ENCODE measurements at regions not wholly inside any gene's neighbourhood (a gene's known extent, or its start where the extent isn't known, plus 50 kb on each side); places are given as distances from the start of the nearest gene placed in this dataset.
"Not testable (repeated sequence)": the region's sequence is repeated elsewhere in the genome, so short reads cannot be mapped to it uniquely, and the experiment has no call there.

DNA sequence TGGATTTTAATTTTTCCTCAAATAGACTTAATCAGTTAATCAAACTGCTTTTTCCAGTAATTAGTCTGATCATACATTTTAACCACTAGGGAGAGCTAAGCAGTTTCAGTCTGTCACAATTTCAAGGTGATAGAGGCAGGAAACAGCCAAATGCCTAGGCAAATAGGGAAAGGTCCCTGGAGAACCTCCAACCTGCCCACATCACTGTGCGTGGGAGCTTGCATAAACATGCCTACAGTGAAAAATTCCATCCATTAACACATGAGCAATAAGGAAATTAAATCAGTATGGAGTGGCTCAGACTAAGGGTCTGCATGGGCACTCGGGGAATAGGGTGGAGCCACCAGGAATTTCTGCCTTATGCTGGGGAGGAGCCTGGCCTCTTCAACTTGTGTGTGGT lies 74.6 kb downstream of the AASDHPPT start:
- peak; percentile 3 for DNase-seq

DNA sequence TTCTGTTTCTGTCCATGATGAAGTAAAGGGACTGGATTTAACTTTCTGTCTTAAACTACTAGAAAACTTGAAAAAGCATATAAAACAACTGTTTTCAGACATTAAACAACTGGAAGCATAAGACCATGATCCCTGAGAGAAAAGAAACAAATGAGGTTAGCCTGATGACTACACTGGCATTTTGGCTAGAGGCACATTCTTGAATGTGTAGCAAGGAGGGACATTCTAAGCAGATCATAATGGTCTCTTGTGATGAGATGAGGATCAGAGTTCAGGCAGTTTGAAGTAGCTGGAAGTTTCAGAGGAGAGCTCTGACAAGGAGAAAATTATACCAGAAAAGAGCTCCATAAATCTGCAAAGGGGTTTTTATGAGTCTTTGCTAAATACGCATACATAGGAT lies 75.4 kb downstream of the AASDHPPT start:
- no peak for DNase-seq

DNA sequence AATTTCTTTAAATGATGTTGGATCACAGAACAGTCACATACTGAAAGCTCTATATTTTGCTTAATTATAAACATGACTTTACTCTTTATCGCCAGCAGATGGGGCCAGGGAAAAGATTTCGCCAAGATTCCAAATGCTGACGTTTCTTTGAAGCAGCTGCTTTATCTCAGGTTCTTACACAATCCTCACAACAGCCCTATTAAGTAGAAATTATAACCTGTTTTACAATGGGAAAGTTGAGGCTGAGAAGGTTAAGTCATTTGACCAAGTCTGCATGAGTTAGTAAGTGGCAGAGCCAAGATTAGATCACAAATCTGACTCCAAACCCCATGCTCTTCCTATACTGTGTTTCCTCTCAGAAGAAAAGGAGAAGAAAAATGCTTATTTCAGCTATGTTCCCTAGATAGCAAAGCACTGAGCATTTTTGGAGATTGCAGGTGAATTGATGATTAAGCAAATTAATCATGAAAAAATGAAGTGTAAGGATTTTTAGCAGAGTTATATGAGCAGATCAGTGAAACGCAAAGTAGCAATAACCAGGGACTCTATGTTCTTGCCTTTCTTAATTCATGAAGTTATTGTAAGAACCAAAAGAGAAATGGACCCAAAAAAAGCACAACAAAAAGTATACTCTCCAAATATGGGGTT lies 79.0 kb downstream of the AASDHPPT start:
- peak; percentile 64 for DNase-seq

DNA sequence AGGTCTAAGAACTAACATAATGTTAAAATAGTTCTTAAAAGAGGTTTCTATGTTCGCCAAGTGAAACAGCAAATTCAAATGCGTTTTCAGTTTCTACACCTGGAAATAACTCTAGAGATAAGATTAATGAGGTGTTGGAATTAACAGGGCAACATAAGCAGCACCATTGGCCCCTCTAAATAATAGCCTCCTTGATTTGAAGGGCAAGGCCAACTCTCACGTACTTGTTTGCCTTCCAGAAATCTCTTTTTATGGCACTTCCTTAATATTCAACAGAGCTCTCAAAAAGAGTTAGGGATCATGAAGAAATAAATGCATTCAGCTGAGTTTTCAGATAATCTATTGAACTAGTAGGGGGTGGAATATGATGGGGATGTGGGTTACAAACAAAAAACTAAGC lies 80.9 kb downstream of the AASDHPPT start:
- no peak for DNase-seq

DNA sequence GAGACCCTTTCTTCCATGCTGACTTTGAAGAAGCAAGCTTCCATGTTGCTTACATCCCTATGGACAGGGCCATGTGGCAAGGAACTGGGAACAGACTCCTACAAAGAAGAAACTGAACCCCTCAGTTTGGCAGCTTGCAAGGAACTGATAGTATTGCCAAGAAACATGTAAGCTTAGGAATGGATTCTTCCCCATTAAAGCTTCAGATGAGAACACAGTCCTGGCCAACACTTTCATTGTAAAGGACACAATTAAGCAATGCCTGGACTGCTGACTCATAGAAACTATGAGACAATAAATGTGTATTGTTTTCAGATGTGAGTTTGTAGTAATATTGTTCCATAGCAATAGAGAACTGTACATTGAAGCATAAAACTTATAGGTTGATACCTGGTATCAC lies 82.4 kb downstream of the AASDHPPT start:
- DNase-seq: no peak

DNA sequence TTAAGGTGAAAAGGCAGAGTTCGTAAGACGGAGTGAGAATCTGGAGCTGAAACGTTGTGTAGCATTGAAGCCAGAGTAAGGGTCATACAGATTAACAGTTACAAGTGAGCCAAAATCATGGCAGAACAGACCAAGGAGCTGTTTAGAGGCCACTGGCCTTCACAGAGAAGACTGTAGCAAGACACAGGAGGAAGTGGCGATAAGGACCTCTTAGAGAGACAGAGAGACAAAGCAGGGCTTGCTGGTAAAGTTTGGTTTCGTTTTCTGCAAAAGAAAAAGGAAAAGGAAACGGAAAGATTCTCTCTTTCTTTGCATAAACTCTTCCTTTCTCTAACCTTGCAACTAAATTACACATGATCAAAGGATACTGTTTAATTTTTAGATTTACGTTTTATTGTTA lies 83.0 kb downstream of the AASDHPPT start:
- DNase-seq: no peak

DNA sequence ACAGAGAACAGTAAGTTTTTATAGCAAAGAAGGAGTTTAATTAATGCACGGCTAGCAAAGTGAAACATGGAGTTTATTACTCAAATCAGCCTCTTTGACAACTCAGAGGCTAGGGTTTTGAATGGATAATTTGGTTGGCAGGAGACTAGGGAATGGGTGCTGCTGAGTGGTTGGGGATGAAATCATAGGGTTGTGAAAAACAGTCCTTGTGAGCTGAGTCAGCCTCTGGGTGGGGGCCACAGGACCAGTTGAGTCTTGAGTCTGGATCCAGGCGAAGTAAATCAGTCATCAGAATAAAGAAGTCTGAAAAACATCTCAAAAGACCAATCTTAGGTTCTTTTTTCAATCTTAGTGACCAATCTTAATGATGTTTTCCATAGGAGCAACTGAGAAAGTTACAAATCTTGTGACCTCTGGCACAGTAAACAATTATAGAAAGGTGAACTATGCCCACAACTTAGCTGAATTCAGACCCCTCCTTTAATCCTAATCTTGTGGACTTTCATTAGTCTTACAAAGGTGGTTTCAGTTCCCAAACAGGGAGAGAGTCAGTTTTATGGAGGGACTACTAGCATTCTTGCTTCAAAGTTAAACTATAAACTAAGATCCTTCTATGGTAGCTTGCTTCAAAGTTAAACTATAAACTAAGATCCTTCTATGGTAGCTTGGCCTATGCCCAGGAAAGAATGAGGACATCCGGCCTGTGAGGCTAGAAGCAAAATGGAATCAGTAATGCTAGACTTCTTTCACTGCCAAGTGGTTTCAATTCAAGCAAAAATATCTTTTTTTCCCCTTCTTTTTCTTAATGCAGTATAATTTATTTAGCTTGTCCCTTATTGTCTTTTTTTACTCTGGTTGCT lies 84.5 kb downstream of the AASDHPPT start:
- no peak for DNase-seq

DNA sequence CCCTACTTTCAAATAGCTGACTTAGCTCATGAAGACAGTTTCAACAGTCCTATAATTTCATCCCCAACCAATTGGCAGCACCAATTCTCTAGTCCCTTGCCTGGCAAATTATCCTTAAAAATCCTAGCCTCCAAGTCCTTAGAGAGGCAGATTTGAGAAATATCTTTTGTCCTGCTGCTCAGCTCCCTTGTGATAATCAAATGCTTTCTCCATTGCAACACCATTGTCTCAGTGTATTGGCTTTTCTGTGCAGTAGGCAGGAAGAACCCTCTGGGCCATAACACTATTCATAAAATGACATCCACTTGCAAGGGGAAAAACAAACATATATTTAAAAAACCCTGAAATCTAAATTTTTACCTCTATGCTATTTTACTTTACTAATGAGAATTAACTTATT lies 89.6 kb downstream of the AASDHPPT start:
- no peak for DNase-seq

DNA sequence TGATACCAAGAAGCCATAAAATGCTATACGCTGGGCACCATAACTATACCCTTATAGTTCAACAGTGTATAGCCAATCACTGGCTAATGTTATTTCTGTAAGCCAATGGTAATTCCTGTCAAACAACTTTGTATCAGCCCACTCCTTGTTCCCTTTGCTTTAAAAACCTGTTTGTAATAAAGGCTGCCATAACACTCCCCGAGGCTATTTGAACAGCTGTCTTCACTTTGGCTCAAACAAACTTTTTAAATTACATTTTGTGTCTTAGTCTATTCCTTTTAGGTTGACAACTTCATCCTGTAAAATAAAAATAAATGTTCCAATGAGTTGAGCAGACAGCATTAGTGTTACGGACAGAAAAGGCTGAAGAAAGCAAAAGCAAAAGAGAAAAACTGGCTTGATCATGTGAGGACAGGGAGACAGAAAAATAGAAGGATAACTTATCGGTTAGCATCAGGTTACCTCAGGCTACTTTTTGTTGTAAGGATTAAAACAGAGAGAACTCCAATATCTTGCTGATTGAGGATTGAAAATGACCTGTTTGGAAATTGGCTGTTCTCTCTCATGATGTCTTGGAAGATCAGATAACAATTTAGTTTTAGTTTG lies 95.0 kb downstream of the AASDHPPT start:
- DNase-seq: no peak

DNA sequence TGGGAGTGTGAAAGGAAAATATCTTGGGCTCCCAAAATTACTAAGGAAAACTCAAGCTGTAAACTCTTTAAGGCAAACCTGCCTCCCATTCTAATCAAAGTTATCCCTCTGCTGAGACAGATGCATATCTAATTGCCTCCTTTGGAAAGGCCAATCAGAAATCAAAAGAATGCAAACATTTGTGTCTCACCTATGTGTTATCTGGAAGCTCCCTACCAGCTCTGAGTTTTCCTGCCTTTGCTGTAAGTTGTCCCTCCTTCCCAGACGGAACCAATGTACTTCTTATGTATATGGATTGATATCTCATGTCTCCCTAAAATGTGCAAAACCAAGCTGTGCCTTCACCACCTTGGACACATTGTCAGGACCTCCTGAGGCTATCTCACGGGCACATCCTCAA lies 95.8 kb downstream of the AASDHPPT start:
- no peak for DNase-seq

DNA sequence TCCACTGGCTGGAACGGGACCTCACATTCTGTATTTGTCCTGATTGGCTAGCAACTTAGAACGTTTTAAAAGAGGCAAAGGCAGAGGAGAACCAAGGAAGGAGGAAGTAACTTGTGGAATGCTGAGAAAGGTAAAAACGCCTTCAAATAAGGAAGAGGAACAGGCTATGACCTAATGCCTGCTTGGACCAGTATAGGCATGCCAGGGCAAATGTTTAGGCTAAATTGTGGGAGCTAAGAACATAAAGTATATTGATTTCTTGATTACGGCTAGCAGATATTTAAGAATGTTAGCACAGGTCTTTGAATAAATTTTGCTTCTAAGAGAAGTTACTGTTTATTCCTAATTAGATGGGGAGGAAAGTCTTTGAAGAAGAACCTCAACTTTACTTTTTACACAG lies 96.5 kb downstream of the AASDHPPT start:
- DNase-seq: not testable (repeated sequence)

DNA sequence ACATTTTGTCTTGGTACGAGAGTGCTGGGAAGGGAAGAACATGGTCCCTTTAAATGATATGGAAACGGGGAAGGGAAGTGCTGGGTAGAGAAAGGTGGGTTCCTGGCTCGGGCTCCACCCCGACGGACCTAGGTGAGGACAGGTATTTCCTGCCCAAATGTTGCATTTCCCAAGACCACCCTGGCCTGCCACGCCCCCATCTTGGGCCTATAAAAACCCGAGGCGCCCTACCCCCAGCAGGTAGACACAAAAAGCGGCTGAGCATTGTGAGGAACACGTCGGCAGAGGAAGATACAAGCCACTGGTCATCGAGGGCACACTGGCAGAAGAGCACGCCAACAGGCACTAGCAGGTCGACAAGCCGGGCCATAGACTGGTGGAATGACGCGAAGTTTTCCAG lies 99.4 kb downstream of the AASDHPPT start:
- DNase-seq: no peak

DNA sequence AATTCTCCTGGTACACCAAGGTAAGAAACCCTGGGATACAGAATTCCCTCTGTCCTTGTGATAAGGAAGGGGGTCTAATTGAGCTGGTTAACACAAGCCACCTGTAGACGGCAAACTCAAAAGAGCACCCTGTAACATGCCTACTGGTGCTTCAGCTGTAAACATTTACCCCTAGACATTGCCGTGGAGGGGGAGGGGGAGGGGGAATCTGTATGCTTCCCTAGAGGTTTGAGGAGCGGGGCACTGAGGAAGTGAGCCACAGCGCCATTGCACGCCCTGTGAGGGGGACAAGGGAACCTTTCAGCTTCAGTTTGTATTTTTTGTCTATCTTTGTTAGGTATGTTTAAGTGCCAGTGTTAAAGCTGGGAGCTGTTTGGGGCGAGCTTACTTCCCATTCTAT lies 99.8 kb downstream of the AASDHPPT start:
- no peak for DNase-seq

DNA sequence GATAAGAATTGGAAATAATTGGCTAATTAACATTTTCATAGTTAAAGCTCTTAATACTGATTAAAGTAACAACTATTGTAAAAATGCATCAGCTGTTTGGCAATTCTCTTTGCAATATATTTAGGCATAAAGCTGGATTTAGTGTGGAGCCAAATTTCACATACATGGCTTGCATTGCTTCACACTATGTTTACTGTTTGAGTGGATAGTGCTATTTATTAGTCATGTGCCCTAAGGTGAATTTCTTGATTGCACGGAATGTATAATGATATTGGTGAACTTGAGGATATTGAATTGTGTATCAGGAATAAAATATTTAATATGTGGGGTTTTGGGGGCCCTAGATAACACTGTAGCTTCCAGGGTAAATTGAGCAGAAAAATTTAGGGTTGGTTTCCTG lies 100.9 kb downstream of the AASDHPPT start:
- DNase-seq: no peak

DNA sequence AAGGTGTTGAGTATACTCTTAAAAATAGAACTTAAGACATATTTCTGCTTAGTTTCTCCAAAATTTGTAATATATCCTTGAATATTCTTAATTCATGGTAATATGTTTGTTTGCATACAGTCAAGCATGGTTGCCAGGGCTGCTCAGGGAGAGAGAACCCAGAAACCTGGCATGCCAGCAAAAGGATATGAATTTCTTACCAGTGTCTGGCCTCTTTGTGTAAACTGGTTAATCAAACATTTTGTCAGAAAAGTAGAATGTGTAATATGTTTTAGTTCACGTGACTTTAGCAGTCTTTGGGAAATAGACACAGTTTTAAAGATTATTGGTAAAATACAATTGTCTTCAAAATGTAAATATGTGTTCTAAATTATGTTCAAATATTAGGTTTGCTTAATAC lies 101.6 kb downstream of the AASDHPPT start:
- no peak for DNase-seq

DNA sequence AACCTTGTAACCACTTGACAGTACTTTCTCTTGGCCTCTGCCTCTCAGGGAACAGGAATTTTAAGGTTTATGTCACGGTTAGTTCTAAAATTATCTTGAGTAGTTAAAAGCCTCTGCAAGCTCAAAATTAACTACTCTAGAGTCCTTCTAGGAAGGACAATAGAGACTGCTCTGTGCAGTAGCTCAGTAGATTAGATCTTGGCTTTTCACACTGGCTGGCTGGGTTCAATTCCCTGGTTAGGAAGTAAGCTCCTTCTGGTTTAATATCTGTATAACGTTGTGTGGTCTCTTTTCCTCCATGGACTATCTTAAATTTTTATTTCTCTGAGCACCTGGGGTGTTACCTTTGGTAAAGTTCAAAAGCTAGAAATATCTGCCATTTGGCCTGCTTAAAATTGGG lies 109.2 kb downstream of the AASDHPPT start:
- DNase-seq: no peak

DNA sequence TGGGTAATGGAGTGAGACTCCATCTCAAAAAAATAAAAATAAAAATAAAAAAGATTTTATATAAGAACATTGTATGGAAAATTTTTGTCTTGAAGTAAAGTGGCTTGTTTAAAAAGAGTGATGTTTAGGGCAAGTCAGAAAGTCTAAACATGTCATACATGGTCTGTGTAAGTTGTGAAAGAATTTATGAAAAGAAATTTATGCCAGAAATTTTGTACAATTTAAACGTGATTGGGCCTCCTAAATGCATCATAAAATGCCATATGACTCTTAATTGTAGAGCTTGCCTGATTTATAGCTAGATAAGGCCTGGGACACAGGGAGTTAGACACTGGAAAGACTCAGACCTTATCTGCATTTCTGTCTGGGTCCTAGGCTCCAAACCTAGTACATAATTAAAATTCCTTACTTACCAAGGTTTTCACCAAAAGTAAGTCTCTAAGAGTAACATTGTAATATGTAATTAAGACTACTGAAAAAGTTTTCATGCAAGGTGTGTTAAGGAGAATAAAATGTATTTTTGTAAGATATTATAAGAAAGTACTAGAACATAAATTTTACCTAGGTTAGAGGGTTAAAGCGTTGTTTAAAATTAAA lies 110.5 kb downstream of the AASDHPPT start:
- DNase-seq: no peak

DNA sequence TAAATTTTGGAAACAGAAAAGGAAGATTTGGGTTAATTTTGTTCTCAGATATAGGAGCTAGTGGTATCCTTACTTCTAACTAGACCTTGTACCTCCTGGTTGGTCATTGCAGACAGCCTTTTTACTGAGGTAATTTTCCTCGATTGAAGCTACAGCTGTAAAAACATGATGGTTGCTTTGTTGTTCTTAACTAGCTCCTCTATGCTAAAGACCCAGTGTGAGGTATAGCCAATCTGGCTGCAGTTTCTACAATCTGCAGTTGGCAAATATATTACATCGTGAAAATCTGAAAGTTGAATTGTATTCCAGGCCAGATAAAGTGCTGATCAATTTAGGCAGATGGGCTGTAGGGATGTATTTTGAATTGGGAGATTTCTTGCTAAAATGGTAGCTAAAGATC lies 116.5 kb downstream of the AASDHPPT start:
- DNase-seq: no peak

DNA sequence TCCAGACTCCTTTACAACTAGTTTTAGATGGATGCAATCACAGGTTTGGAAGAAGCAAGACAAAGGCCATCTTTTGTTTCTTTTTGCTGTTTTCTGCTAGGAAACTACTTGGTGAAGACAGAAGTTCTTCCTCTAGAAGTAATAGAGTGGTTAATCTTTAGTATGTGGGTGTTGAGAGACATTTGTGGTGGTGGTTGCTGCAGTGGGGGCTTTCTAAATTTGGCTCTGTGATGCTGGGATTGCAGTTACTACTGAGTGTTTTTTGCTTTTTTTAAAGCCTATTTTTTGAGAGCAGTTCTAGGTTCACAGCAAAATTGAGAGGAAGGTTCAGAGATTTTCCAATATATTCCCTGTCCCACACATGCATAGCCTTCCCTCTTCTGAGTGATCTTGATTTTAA lies 120.0 kb downstream of the AASDHPPT start:
- DNase-seq: no peak

DNA sequence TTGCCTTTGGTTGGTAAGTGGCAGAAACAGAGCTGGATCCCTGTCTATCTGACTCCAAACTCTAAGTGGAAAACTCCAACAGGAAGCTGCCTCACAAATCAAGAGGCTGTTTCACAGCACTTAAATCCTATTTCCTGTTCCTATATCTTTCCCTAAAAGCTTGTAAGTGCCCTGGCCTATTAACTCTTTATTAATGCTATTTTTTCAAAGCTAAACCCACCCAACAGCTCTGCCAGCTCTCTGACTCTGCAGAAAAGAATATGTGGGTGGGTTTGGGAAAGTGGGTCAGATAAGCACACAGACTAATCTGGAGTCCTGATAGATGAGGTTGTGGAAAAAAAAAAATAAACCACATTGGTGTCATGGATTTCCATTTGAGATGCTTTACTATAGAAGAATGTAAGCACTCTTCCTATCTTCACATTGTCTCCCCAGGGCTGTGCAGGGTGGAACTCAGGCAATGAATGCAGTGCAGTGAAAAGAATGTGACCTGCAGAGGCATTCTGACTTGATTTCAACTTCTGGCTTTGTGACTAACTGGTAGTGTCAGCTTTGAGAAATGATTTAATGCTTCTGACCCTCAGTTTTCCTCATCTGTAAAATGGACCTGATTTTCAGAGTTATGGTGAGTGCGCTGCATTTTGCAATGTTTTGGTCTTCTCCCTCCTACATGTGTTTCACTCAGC lies 125.6 kb downstream of the AASDHPPT start:
- DNase-seq: peak; percentile 7

DNA sequence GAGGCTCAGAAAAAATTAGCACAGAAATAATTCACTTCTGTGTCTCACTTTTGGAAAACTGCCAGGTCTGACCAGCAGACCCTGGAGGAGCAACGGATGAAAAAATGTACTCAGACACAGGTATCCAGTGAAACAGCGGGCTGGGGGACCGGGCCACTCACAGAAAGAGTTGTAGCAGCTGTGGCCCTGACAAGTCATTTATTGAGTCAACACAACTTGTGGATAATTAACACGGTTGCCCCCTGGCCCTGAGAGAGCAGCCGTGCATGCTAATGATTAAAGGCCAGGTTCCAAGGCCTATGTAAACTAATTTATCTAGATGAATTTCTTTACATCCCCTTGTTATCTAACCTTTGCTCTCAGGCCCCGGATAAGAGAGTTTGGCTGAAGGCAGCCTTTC lies 131.3 kb downstream of the AASDHPPT start:
- DNase-seq: no peak

DNA sequence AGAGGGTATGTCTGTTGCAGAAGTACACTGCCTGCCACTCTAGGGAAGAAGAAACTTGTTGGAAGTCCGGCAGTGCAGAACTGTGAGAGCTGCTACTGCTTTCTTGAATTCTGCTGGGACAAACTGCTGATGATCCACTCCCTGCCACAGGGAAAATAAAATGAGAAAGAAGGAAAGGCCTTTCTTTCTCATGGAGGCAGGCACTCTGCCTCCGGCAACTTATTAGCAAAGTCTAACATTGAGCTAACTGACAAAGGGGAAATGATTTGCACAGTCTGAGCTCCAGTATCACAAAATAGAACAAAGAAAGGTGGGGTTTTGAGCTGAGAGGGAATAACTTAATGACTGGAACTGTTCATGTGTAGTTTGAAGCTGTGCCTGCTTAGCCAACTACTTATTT lies 134.6 kb downstream of the AASDHPPT start:
- no peak for DNase-seq

DNA sequence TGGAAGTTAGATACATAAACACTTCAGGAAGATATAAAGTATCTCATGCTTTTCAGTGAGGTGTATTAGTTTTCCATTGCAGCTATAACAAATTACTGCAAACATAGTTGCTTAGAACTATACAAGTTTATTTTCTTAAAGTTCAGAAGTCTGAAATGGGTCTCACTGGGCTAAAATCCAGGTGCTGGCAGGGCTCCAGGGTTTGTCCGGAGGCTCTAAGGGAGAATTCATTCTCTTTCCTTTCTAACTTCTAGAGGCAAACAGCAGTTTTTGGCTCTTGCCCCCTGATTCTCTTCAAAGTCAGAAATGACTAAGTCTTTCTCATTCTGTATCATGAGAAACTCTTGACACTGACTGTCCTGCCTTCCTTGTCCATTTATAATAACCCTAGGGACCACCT lies 138.8 kb downstream of the AASDHPPT start:
- DNase-seq: no peak
